GM23338 (cell line): ENCODE measurements at regions not wholly inside any gene's neighbourhood (a gene's known extent, or its start where the extent isn't known, plus 50 kb on each side); places are given as distances from the start of the nearest gene placed in this dataset.

Experiments
- ATAC-seq: fragments of 200-7000 bp; cut with Tn5 transposase; 3 replicates; pipeline ENCODE4 v1.9.1; 2020
- DNase-seq: peaks from one replicate; pipeline ENCODE4 v3.0.0-alpha.2; 2015; ENCODE audit warnings: low spot score
- H2AFZ ChIP-seq: fragments of 200-600 bp; sonication (generic); 2 replicates; pipeline ENCODE4 v1.8.0; 2016; ENCODE audit warnings: antibody characterized with exemption, mild to moderate bottlenecking, moderate library complexity
- H3F3A ChIP-seq: fragments of 200-600 bp; sonication (generic); replicated peaks from 2 replicates; pipeline ENCODE4 v1.8.0; 2017; ENCODE audit warnings: antibody characterized with exemption, mixed run types, low read depth
- H3K27ac ChIP-seq: fragments of 200-600 bp; sonication (generic); 2 replicates; pipeline ENCODE4 v1.6.1; 2016; ENCODE audit warnings: low read depth
- H3K27me3 ChIP-seq: fragments of 200-600 bp; sonication (generic); 2 replicates; pipeline ENCODE4 v1.8.0; 2016; ENCODE audit warnings: mild to moderate bottlenecking, mixed run types, moderate library complexity; ENCODE audit not compliant: insufficient read depth
- H3K36me3 ChIP-seq: fragments of 200-600 bp; sonication (generic); 2 replicates; pipeline ENCODE4 v1.8.0; 2016; ENCODE audit warnings: mild to moderate bottlenecking; ENCODE audit not compliant: insufficient read depth
- H3K4me1 ChIP-seq: fragments of 200-600 bp; sonication (generic); 2 replicates; pipeline ENCODE4 v1.8.0; 2016; ENCODE audit warnings: mild to moderate bottlenecking, moderate library complexity; ENCODE audit not compliant: insufficient read depth
- H3K4me2 ChIP-seq: fragments of 200-600 bp; sonication (generic); 2 replicates; pipeline ENCODE4 v1.7.1; 2017; ENCODE audit warnings: mixed run types
- H3K4me3 ChIP-seq: fragments of 200-600 bp; sonication (generic); 2 replicates; pipeline ENCODE4 v1.6.1; 2016; ENCODE audit warnings: mixed run types
- H3K79me2 ChIP-seq: fragments of 200-600 bp; sonication (generic); replicated peaks from 2 replicates; pipeline ENCODE4 v1.8.0; 2017; ENCODE audit warnings: mild to moderate bottlenecking; ENCODE audit not compliant: insufficient read depth
- H3K9me2 ChIP-seq: fragments of 200-600 bp; sonication (generic); 2 replicates; pipeline ENCODE4 v1.8.0; 2017; ENCODE audit not compliant: insufficient read depth
- H4K20me1 ChIP-seq: fragments of 200-600 bp; sonication (generic); replicated peaks from 2 replicates; pipeline ENCODE4 v1.8.0; 2017; ENCODE audit warnings: mild to moderate bottlenecking; ENCODE audit not compliant: insufficient read depth
- H3K27ac Mint-ChIP-seq: 2 replicates; pipeline ENCODE4 v1.8.0; 2020; ENCODE audit warnings: inconsistent platforms, mild to moderate bottlenecking, moderate library complexity, mixed read lengths
- H3K27me3 Mint-ChIP-seq: 3 replicates; pipeline ENCODE4 v1.8.0; 2022; ENCODE audit warnings: low read depth, mild to moderate bottlenecking, moderate library complexity, mixed read lengths, inconsistent platforms; ENCODE audit not compliant: insufficient read depth, poor library complexity
- H3K36me3 Mint-ChIP-seq: 3 replicates; pipeline ENCODE4 v1.8.0; 2021; ENCODE audit warnings: low read depth, mild to moderate bottlenecking, inconsistent platforms, moderate library complexity, mixed read lengths
- H3K4me1 Mint-ChIP-seq: 3 replicates; pipeline ENCODE4 v1.8.0; 2020; ENCODE audit warnings: mild to moderate bottlenecking, inconsistent platforms, mixed read lengths
- H3K4me3 Mint-ChIP-seq: 3 replicates; pipeline ENCODE4 v1.8.0; 2021; ENCODE audit warnings: moderate library complexity, mild to moderate bottlenecking, inconsistent platforms, mixed read lengths
- H3K9me3 Mint-ChIP-seq: 3 replicates; pipeline ENCODE4 v1.8.0; 2020; ENCODE audit warnings: moderate library complexity, mild to moderate bottlenecking, inconsistent platforms, mixed read lengths
- CREB1 ChIP-seq: fragments of 250-450 bp; sonication (Bioruptor Pico); IDR thresholded peaks from 2 replicates; pipeline ENCODE4 v1.5.0; 2020; ENCODE audit warnings: low read depth, mild to moderate bottlenecking, moderate library complexity
- EZH2 ChIP-seq: fragments of 200-600 bp; sonication (generic); IDR thresholded peaks from one replicate; pipeline ENCODE4 v1.8.0; 2017; ENCODE audit warnings: antibody characterized with exemption, mild to moderate bottlenecking, low read depth; ENCODE audit not compliant: unreplicated experiment
- EZH2phosphoT487 ChIP-seq: fragments of 200-600 bp; sonication (generic); IDR thresholded peaks from one replicate; pipeline ENCODE4 v1.8.1; 2018; ENCODE audit warnings: antibody characterized with exemption; ENCODE audit not compliant: unreplicated experiment
- JUNB ChIP-seq: IDR thresholded peaks from one replicate; pipeline ENCODE4 v1.6.1; 2016; ENCODE audit warnings: antibody characterized with exemption; ENCODE audit not compliant: unreplicated experiment
- POLR2AphosphoS5 ChIP-seq: IDR thresholded peaks from 2 replicates; pipeline ENCODE4 v1.6.1; 2016; ENCODE audit warnings: antibody characterized with exemption, low read depth
- REST ChIP-seq: IDR thresholded peaks from one replicate; pipeline ENCODE4 v1.6.1; 2018; ENCODE audit warnings: antibody characterized with exemption; ENCODE audit not compliant: unreplicated experiment
- ZNF114 ChIP-seq: fragments of 250-450 bp; sonication (Bioruptor Pico); IDR thresholded peaks from 2 replicates; pipeline ENCODE4 v1.5.0; 2020; ENCODE audit warnings: mild to moderate bottlenecking, moderate library complexity
- TF ChIP-seq, protein P1 (sequence below): fragments of 250-450 bp; sonication (Bioruptor Pico); IDR thresholded peaks from 2 replicates; pipeline ENCODE4 v1.5.0; 2020; ENCODE audit warnings: mild to moderate bottlenecking, moderate library complexity

DNA sequence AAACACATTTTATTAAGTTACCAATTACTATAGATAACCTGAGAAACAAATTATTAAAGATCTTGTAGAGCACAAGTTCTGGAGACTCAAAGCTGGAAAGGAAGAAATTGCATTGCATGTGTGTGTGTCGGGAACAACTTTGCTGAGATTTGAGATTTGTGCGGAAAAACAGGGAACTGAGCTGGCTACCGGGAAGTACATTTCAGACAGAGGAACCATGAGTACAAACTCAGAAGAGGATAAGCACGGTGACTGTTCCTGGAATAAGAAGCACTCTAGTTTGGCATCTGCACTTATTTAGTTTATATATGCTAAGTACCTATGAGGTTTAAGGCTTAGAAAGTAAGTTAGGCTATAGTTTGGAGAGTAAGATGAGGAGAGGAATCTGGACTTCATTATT lies 97.8 kb downstream of the DACT1 start (continued):
- TF ChIP-seq, protein P1, sequence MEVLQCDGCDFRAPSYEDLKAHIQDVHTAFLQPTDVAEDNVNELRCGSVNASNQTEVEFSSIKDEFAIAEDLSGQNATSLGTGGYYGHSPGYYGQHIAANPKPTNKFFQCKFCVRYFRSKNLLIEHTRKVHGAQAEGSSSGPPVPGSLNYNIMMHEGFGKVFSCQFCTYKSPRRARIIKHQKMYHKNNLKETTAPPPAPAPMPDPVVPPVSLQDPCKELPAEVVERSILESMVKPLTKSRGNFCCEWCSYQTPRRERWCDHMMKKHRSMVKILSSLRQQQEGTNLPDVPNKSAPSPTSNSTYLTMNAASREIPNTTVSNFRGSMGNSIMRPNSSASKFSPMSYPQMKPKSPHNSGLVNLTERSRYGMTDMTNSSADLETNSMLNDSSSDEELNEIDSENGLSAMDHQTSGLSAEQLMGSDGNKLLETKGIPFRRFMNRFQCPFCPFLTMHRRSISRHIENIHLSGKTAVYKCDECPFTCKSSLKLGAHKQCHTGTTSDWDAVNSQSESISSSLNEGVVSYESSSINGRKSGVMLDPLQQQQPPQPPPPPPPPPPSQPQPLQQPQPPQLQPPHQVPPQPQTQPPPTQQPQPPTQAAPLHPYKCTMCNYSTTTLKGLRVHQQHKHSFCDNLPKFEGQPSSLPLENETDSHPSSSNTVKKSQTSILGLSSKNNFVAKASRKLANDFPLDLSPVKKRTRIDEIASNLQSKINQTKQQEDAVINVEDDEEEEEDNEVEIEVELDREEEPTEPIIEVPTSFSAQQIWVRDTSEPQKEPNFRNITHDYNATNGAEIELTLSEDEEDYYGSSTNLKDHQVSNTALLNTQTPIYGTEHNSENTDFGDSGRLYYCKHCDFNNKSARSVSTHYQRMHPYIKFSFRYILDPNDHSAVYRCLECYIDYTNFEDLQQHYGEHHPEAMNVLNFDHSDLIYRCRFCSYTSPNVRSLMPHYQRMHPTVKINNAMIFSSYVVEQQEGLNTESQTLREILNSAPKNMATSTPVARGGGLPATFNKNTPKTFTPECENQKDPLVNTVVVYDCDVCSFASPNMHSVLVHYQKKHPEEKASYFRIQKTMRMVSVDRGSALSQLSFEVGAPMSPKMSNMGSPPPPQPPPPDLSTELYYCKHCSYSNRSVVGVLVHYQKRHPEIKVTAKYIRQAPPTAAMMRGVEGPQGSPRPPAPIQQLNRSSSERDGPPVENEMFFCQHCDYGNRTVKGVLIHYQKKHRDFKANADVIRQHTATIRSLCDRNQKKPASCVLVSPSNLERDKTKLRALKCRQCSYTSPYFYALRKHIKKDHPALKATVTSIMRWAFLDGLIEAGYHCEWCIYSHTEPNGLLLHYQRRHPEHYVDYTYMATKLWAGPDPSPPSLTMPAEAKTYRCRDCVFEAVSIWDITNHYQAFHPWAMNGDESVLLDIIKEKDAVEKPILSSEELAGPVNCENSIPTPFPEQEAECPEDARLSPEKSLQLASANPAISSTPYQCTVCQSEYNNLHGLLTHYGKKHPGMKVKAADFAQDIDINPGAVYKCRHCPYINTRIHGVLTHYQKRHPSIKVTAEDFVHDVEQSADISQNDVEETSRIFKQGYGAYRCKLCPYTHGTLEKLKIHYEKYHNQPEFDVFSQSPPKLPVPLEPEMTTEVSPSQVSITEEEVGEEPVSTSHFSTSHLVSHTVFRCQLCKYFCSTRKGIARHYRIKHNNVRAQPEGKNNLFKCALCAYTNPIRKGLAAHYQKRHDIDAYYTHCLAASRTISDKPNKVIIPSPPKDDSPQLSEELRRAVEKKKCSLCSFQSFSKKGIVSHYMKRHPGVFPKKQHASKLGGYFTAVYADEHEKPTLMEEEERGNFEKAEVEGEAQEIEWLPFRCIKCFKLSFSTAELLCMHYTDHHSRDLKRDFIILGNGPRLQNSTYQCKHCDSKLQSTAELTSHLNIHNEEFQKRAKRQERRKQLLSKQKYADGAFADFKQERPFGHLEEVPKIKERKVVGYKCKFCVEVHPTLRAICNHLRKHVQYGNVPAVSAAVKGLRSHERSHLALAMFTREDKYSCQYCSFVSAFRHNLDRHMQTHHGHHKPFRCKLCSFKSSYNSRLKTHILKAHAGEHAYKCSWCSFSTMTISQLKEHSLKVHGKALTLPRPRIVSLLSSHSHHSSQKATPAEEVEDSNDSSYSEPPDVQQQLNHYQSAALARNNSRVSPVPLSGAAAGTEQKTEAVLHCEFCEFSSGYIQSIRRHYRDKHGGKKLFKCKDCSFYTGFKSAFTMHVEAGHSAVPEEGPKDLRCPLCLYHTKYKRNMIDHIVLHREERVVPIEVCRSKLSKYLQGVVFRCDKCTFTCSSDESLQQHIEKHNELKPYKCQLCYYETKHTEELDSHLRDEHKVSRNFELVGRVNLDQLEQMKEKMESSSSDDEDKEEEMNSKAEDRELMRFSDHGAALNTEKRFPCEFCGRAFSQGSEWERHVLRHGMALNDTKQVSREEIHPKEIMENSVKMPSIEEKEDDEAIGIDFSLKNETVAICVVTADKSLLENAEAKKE (CRISPR knock-in tag) = no peak
- no peak for TF ChIP-seq ZNF114 (CRISPR knock-in tag)
- no peak for TF ChIP-seq EZH2phosphoT487
- no peak for TF ChIP-seq CREB1 (CRISPR knock-in tag)
- TF ChIP-seq JUNB = no peak
- TF ChIP-seq EZH2 = no peak

DNA sequence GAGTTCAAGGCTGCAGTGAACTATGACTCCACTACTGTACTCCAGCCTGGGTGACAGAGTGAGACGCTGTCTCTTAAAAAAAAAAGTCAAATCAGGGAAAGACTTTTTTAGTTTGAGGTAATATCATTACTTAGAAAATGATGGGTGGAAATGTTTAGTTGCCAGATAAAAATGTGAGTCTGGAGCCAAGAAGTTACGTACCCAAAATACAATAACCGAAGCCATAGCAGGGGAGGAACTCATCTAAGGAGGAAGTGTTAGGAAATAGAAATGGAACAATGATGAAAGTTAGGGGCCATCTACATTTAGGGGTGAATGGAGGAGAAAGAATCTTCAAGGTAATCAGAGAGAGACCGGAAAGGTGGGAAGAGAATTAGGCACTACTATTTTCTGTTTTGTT lies 98.8 kb downstream of the DACT1 start:
- Mint-ChIP-seq H3K4me3 (no peak overlapping the region), H3K27me3 (no peaks in the 10 kb centered on the region), H3K27ac (no peak overlapping the region), H3K36me3 (no peaks in the 10 kb centered on the region), H3K4me1 (no peaks in the 10 kb centered on the region), H3K9me3 (no peaks in the 10 kb centered on the region)
- no peak for DNase-seq
- no peaks in the 10 kb centered on the region for H3K4me1 ChIP-seq
- no peaks in the 10 kb centered on the region for H3K27me3 ChIP-seq
- no peaks in the 10 kb centered on the region for H4K20me1 ChIP-seq
- H3K4me3 ChIP-seq = no peak overlapping the region
- H3K4me2 ChIP-seq = no peak overlapping the region
- no peak for ATAC-seq
- TF ChIP-seq JUNB = no peak
- no peak for TF ChIP-seq REST
- TF ChIP-seq POLR2AphosphoS5 = no peak
- H3K36me3 ChIP-seq = no peaks in the 10 kb centered on the region
- H3F3A ChIP-seq = no peaks in the 10 kb centered on the region
- no peak overlapping the region for H2AFZ ChIP-seq
- H3K79me2 ChIP-seq = no peaks in the 10 kb centered on the region
- no peak overlapping the region for H3K27ac ChIP-seq
- no peaks in the 10 kb centered on the region for H3K9me2 ChIP-seq
